HG03520 (cell line): ENCODE measurements at regions not wholly inside any gene's neighbourhood (a gene's known extent, or its start where the extent isn't known, plus 50 kb on each side); places are given as distances from the start of the nearest gene placed in this dataset.
"Not testable (repeated sequence)": the region's sequence is repeated elsewhere in the genome, so short reads cannot be mapped to it uniquely, and the experiment has no call there.

ENCODE experiments used
- ATAC-seq: cut with Tn5 transposase; IDR thresholded peaks from one replicate; pipeline ENCODE4 v1.9.1; 2021; ENCODE audit warnings: mild to moderate bottlenecking, moderate library complexity; ENCODE audit not compliant: unreplicated experiment

GRCh38 chr12:54716261-54716660 is 68.1 kb upstream of the DCD start:
- ATAC-seq: no peak

GRCh38 chr12:54713876-54714275 is 65.7 kb upstream of the DCD start:
- ATAC-seq: not testable (repeated sequence)

GRCh38 chr12:54711669-54712068 is 63.5 kb upstream of the DCD start:
- ATAC-seq: no peak

- ATAC-seq: no peak
Measured at GRCh38 chr12:54708826-54709225, 60.7 kb upstream of the DCD start.

GRCh38 chr12:54704202-54704601 is 56.0 kb upstream of the DCD start:
- ATAC-seq: no peak

- ATAC-seq: peak; percentile 55
Measured at GRCh38 chr12:54701940-54702592, 53.9 kb upstream of the DCD start.

- ATAC-seq: no peak
Measured at GRCh38 chr12:54700849-54701248, 52.7 kb upstream of the DCD start.

- no peak for ATAC-seq
Measured at GRCh38 chr12:54700301-54700700, 52.1 kb upstream of the DCD start.
